GM12872 (cell line): ENCODE measurements at regions not wholly inside any gene's neighbourhood (a gene's known extent, or its start where the extent isn't known, plus 50 kb on each side); places are given as distances from the start of the nearest gene placed in this dataset.

Experiments used
- CTCF ChIP-seq: IDR thresholded peaks from 3 replicates; pipeline ENCODE4 v1.5.1; 2011; ENCODE audit warnings: low read depth, mild to moderate bottlenecking, low read length, moderate library complexity; ENCODE audit not compliant: insufficient read depth

GRCh38 chr18:27674411-27674810 lies 489.3 kb upstream of the CHST9 start:
- no peak for TF ChIP-seq CTCF

- no peak for TF ChIP-seq CTCF
Observed at GRCh38 chr18:27673861-27674260, 488.8 kb upstream of the CHST9 start.

- TF ChIP-seq CTCF = no peak
Observed at GRCh38 chr18:27668158-27668557, 483.1 kb upstream of the CHST9 start.

GRCh38 chr18:27667064-27667463 lies 482.0 kb upstream of the CHST9 start:
- TF ChIP-seq CTCF = no peak

GRCh38 chr18:27666016-27666415 lies 480.9 kb upstream of the CHST9 start:
- no peak for TF ChIP-seq CTCF

GRCh38 chr18:27665264-27665799 lies 480.2 kb upstream of the CHST9 start:
- no peak for TF ChIP-seq CTCF

GRCh38 chr18:27662949-27663348 lies 477.8 kb upstream of the CHST9 start:
- no peak for TF ChIP-seq CTCF

- TF ChIP-seq CTCF = no peak
Observed at GRCh38 chr18:27662537-27662936, 477.4 kb upstream of the CHST9 start.
